DMS153 treated with DMSO at 0.1 percent for 48 hours (cell line): ENCODE measurements at regions not wholly inside any gene's neighbourhood (a gene's known extent, or its start where the extent isn't known, plus 50 kb on each side); places are given as distances from the start of the nearest gene placed in this dataset.

Source experiments
- DNase-seq: peaks from one replicate; lab custom pipeline; 2025; ENCODE audit not compliant: unreplicated experiment; lab: John Stamatoyannopoulos, UW

GRCh38 chr5:117110548-117110947 is 535.9 kb upstream of the SEMA6A start:
- DNase-seq, result no peak

- no peak for DNase-seq
These were observed 533.2 kb upstream of the SEMA6A start for GRCh38 chr5:117107859-117108258.

- DNase-seq, result no peak
These were observed 529.1 kb upstream of the SEMA6A start for GRCh38 chr5:117103703-117104102.

- DNase-seq, result no peak
These were observed 528.0 kb upstream of the SEMA6A start for GRCh38 chr5:117102591-117102990.

GRCh38 chr5:117100176-117100575 is 525.6 kb upstream of the SEMA6A start:
- DNase-seq, result no peak

GRCh38 chr5:117098094-117098493 is 523.5 kb upstream of the SEMA6A start:
- DNase-seq, result no peak

- no peak for DNase-seq
These were observed 521.0 kb upstream of the SEMA6A start for GRCh38 chr5:117095346-117096332.

GRCh38 chr5:117094114-117094815 is 519.6 kb upstream of the SEMA6A start:
- DNase-seq, result no peak

GRCh38 chr5:117093653-117094052 is 519.0 kb upstream of the SEMA6A start:
- no peak for DNase-seq

GRCh38 chr5:117089001-117089400 is 514.4 kb upstream of the SEMA6A start:
- DNase-seq, result no peak

- DNase-seq, result no peak
These were observed 513.6 kb upstream of the SEMA6A start for GRCh38 chr5:117088176-117088575.

GRCh38 chr5:117084067-117084466 is 509.4 kb upstream of the SEMA6A start:
- no peak for DNase-seq

GRCh38 chr5:117082977-117083376 is 508.4 kb upstream of the SEMA6A start:
- no peak for DNase-seq

- no peak for DNase-seq
These were observed 502.5 kb upstream of the SEMA6A start for GRCh38 chr5:117077142-117077541.

- DNase-seq, result no peak
These were observed 497.8 kb upstream of the SEMA6A start for GRCh38 chr5:117072439-117072838.

GRCh38 chr5:117065800-117066199 is 491.2 kb upstream of the SEMA6A start:
- no peak for DNase-seq

- DNase-seq, result no peak
These were observed 490.5 kb upstream of the SEMA6A start for GRCh38 chr5:117065161-117065560.

GRCh38 chr5:117060099-117060498 is 485.5 kb upstream of the SEMA6A start:
- DNase-seq, result no peak

- DNase-seq, result no peak
These were observed 484.1 kb upstream of the SEMA6A start for GRCh38 chr5:117058740-117059139.

- DNase-seq, result no peak
These were observed 480.9 kb upstream of the SEMA6A start for GRCh38 chr5:117055517-117055916.

- DNase-seq, result peak; percentile 26
These were observed 480.3 kb upstream of the SEMA6A start for GRCh38 chr5:117054911-117055310.

- no peak for DNase-seq
These were observed 479.5 kb upstream of the SEMA6A start for GRCh38 chr5:117054141-117054540.
